Vagina (tissue), 2 donors: ENCODE measurements at regions not wholly inside any gene's neighbourhood (a gene's known extent, or its start where the extent isn't known, plus 50 kb on each side); places are given as distances from the start of the nearest gene placed in this dataset.
A peak's percentile ranks its signal among the peaks of the same experiment; 100 is the strongest.

Experiments used
- DNase-seq, 2 donors: peaks; one replicate each; pipeline ENCODE4 v3.0.0-alpha.2; 2017; ENCODE audit errors: extremely low spot score in 2 of 2
- H3K27ac ChIP-seq: fragments of 200-600 bp; sonication (generic); one replicate; pipeline ENCODE4 v1.5.1; 2019
- H3K27me3 ChIP-seq: fragments of 200-600 bp; sonication (generic); one replicate; pipeline ENCODE4 v1.5.1; 2019
- H3K36me3 ChIP-seq, 2 donors: fragments of 200-600 bp; sonication (generic); one replicate each; pipeline ENCODE4 v1.5.1; 2017 to 2019
- H3K4me1 ChIP-seq: fragments of 200-600 bp; sonication (generic); one replicate; pipeline ENCODE4 v1.5.1; 2019
- H3K4me3 ChIP-seq, 2 donors: fragments of 200-600 bp; sonication (generic); 1 replicate in 1 of 2; 2 replicates in 1 of 2; pipeline ENCODE4 v1.5.1; 2016 to 2019
- H3K9me3 ChIP-seq: fragments of 200-600 bp; sonication (generic); one replicate; pipeline ENCODE4 v1.5.1; 2019
- CTCF ChIP-seq, 3 experiments: fragments of 450-650 bp in 2 of 3; fragments of 200-600 bp in 1 of 3; sonication (generic) in 1 of 3; IDR thresholded peaks; one replicate each; pipeline ENCODE4 v1.5.1; 2017 to 2019; ENCODE audit warnings: antibody characterized with exemption in 3 of 3, mild to moderate bottlenecking in 2 of 3, moderate library complexity in 2 of 3
- POLR2A ChIP-seq, 2 donors: fragments of 450-650 bp; IDR thresholded peaks; one replicate each; pipeline ENCODE4 v1.6.1; 2017; ENCODE audit warnings: antibody characterized with exemption in 2 of 2, mild to moderate bottlenecking in 2 of 2, moderate library complexity in 2 of 2
- POLR2AphosphoS5 ChIP-seq, 2 donors: sonication (generic); formaldehyde crosslinking; IDR thresholded peaks; one replicate each; pipeline ENCODE4 v1.9.0; 2017; ENCODE audit warnings: antibody characterized with exemption in 2 of 2, mild to moderate bottlenecking in 2 of 2, low read depth in 1 of 2; ENCODE audit not compliant: insufficient read depth in 1 of 2
- intact Hi-C: fragments of 100-400 bp; cut with DNase I; formaldehyde crosslinking; loops from one replicate; pipeline ENCODE4 v1.15.1; 2023

GRCh38 chr4:67333664-67334063, 211.6 kb downstream of the CENPC start:
- H3K36me3 ChIP-seq = no peaks in the 10 kb centered on the region
- no peaks in the 10 kb centered on the region for H3K27me3 ChIP-seq
- H3K27ac ChIP-seq = no peak overlapping the region
- TF ChIP-seq POLR2AphosphoS5 (IDR thresholded peaks at IDR 0.05; ENCODE audit: insufficient read depth in 1 of 2, low read depth in 1 of 2) (no peak), CTCF (IDR thresholded peaks at IDR 0.05) (no peak), POLR2A (IDR thresholded peaks at IDR 0.05) (no peak)
- no peak overlapping the region for H3K4me3 ChIP-seq
- intact Hi-C loops = no loop called here
- no peak for DNase-seq
- no peaks in the 10 kb centered on the region for H3K4me1 ChIP-seq
- no peaks in the 10 kb centered on the region for H3K9me3 ChIP-seq

DNA sequence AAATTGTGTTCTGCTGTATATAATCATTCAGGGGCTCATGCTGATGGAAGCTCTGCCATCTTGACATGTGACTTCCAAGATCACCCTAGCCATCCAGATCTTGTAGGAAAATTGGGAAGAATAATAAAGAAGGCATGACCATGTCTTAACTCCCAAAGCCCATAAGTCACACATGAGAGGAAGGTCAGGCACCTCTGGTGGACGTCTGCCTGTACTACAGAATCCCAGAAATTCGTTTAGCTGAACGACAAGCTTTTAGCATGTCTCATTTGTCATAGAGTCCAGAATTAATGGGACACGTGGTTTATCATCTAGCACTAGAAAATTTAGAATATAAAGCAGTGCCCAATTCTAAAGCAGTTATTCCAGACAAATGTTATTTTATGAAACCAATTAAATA, 212.7 kb downstream of the CENPC start:
- no peak for DNase-seq
- H3K27ac ChIP-seq = no peak overlapping the region
- TF ChIP-seq POLR2A (IDR thresholded peaks at IDR 0.05) (no peak), CTCF (IDR thresholded peaks at IDR 0.05) (no peak), POLR2AphosphoS5 (IDR thresholded peaks at IDR 0.05; ENCODE audit: insufficient read depth in 1 of 2, low read depth in 1 of 2) (no peak)
- no peaks in the 10 kb centered on the region for H3K36me3 ChIP-seq
- intact Hi-C loops = no loop called here
- H3K4me3 ChIP-seq = no peak overlapping the region
- no peaks in the 10 kb centered on the region for H3K9me3 ChIP-seq
- H3K4me1 ChIP-seq = no peaks in the 10 kb centered on the region
- no peaks in the 10 kb centered on the region for H3K27me3 ChIP-seq

GRCh38 chr4:67328393-67328792, 216.9 kb downstream of the CENPC start:
- intact Hi-C loops = no loop called here
- DNase-seq = no peak
- H3K4me1 ChIP-seq = no peaks in the 10 kb centered on the region
- no peaks in the 10 kb centered on the region for H3K9me3 ChIP-seq
- H3K36me3 ChIP-seq = no peaks in the 10 kb centered on the region
- no peak overlapping the region for H3K4me3 ChIP-seq
- H3K27me3 ChIP-seq = no peaks in the 10 kb centered on the region
- H3K27ac ChIP-seq = no peak overlapping the region
- TF ChIP-seq POLR2AphosphoS5 (IDR thresholded peaks at IDR 0.05; ENCODE audit: insufficient read depth in 1 of 2, low read depth in 1 of 2) = no peak
- TF ChIP-seq POLR2A (IDR thresholded peaks at IDR 0.05) = no peak
- TF ChIP-seq CTCF (IDR thresholded peaks at IDR 0.05) = no peak

- intact Hi-C loops = no loop called here
- H3K4me1 ChIP-seq = no peaks in the 10 kb centered on the region
- TF ChIP-seq POLR2A (IDR thresholded peaks at IDR 0.05) (no peak), CTCF (IDR thresholded peaks at IDR 0.05) (no peak), POLR2AphosphoS5 (IDR thresholded peaks at IDR 0.05; ENCODE audit: insufficient read depth in 1 of 2, low read depth in 1 of 2) (no peak)
- H3K4me3 ChIP-seq = no peak overlapping the region
- no peaks in the 10 kb centered on the region for H3K9me3 ChIP-seq
- no peak overlapping the region for H3K27ac ChIP-seq
- H3K27me3 ChIP-seq = no peaks in the 10 kb centered on the region
- no peaks in the 10 kb centered on the region for H3K36me3 ChIP-seq
- no peak for DNase-seq
These were observed 217.4 kb downstream of the CENPC start for GRCh38 chr4:67328018-67328278.

- Histone ChIP-seq H3K4me1 (no peaks in the 10 kb centered on the region), H3K9me3 (no peaks in the 10 kb centered on the region), H3K27me3 (no peaks in the 10 kb centered on the region), H3K4me3 (no peak overlapping the region), H3K27ac (no peak overlapping the region), H3K36me3 (no peaks in the 10 kb centered on the region)
- DNase-seq = no peak
- TF ChIP-seq POLR2AphosphoS5 (IDR thresholded peaks at IDR 0.05; ENCODE audit: insufficient read depth in 1 of 2, low read depth in 1 of 2) (no peak), CTCF (IDR thresholded peaks at IDR 0.05) (peak; percentile 58 to 76 (median 61))
- intact Hi-C loops = no loop called here
These were observed 217.9 kb downstream of the CENPC start for GRCh38 chr4:67327245-67328017.
